ENCODE measurements at regions not wholly inside any gene's neighbourhood (a gene's known extent, or its start where the extent isn't known, plus 50 kb on each side); places are given as distances from the start of the nearest gene placed in this dataset.

GRCh38 chr11:79896258-79896657, 455.4 kb upstream of the TENM4 start:
- TF ChIP-seq MAZ (IDR thresholded peaks at IDR 0.05; ENCODE audit: borderline replicate concordance, low read depth, low read length) (no peak), ZFP36 (IDR thresholded peaks at IDR 0.05; ENCODE audit: borderline replicate concordance, partially characterized antibody) (no peak), POLR2A (IDR thresholded peaks at IDR 0.05; ENCODE audit: low read length) (no peak), FOSL2 (IDR thresholded peaks at IDR 0.05) (no peak), FOSL2 (CRISPR knock-in tag; IDR thresholded peaks at IDR 0.05) (no peak), CTCF (IDR thresholded peaks at IDR 0.05) (no peak)
